HG03432 (cell line): ENCODE measurements at regions not wholly inside any gene's neighbourhood (a gene's known extent, or its start where the extent isn't known, plus 50 kb on each side); places are given as distances from the start of the nearest gene placed in this dataset.

ENCODE experiments used
- ATAC-seq: cut with Tn5 transposase; IDR thresholded peaks from one replicate; pipeline ENCODE4 v1.9.1; 2021; ENCODE audit warnings: mild to moderate bottlenecking, moderate library complexity; ENCODE audit not compliant: unreplicated experiment

DNA sequence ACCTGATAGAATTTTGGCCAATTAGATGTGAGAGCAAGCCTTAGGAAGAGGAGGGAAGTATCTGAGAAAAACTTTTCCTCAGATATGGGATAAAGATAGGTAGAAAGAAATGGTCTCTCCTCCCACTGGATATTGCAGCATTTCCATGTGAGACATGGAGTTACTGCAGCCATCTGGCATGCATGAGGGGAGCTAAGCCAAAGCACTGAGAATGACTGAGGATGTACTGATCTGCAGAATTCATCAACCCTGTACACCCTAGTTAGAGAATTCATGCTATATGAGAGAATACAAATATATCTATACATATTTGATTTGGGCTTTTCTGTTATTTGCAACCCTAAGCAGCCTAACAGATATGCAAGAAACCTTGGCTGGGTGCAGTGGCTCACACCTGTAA is 52.5 kb upstream of the RPL34 start:
- ATAC-seq: no peak

DNA sequence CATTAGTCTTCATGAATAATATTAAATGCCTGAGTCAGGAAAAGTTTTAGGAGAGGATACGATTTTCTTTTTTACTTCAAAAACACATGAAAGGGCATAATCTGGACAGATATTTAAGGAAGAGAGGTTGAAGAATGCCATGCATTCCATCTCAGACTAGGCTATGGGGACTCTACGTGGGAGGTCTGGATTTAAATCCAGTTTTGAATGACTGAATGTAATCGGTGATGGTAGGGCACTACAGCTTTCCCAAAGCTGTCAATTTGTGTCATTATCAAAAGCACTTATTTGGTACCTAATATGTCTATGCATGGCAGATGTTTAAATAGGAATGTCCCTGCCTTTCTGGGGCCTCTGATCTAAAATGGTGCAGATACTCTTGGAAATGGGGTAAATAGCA is 59.3 kb upstream of the RPL34 start:
- ATAC-seq: no peak

DNA sequence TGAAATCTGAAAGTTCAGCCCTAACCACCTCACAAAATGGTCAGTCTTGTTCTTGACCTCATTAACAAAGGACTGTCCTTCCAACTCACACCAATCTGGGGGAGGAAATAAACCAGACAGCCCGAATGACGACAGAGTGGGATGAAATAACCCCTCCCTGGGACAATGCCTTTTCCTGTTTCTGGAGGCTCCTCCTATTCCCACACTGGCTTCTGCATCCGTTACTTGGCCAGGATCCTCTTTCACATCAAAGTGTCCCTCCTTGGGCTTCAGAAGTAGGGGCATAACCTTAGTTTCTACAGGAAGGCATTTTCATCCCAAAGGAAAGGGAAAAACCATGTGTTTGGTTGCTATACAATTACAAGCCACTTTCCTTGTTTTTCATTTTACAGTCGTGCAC is 59.8 kb upstream of the RPL34 start:
- ATAC-seq: no peak

GRCh38 chr4:108559911-108560310 is 60.5 kb upstream of the RPL34 start:
- no peak for ATAC-seq

DNA sequence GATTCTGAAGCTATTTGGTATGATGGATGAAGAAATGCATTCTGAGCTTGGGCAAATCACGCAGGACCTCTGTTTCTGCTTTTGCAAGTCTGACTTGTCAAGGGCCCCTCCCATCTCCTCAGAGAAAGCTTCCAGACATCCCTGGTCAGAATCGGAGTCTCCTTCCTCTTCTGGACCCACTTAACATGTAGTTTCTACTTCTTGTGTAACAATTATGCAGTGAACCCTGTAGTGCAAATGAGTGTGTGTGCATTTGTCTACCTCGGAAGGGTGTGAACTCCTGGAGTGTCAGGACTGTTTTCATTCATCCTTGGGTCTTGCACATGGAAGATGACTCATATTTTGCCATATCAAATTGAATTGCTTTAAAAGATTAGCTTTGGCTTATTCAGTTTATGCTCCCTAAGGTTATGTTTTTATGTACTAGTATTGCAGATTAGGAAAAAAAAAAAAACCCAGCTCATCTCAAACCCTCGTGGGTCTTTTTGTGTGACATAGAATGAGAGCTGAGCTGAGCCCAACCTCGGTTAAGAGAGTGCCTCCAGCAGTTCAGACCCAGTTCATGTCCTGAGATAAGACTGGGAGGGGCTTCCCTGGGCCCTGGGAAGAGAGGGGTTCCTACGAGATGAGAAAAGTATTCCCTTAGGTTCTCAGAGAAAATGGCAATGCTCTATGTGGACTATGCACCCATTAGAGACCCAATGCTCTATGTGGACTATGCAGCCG is 61.1 kb upstream of the RPL34 start:
- ATAC-seq: no peak

DNA sequence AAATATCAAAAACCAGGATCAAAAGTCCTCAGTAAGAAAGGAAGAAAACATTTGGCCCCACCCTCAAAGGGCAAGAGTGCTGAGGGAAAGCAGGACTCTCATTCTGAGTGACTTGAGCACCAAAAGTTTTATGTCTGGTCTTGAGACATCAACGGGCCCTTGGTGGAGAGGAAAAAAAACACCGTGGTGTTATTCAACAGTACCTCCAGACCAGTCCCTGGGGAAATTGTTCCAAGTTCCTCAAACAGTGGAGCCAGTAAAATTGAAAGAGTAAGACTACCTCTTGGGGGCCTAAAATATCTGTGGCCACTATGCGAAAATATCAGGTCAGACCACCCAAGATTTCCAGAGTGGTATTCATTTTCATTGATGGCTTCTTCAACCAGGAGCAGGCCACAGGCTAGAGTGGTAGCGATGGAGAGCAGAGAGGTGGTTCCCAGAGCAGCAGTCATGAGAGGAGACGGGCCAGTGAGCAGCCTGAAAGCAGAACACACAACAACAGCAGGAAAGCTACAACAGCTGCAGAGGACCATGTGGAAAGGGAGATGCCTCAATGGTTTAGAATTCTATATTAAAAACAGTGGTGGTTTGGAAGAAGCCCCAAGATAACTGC is 63.7 kb upstream of the RPL34 start:
- peak; percentile 81 for ATAC-seq

- ATAC-seq: no peak
Measured at GRCh38 chr4:108556166-108556565, 64.2 kb upstream of the RPL34 start.

- ATAC-seq: no peak
Measured at GRCh38 chr4:108555701-108556100, 64.7 kb upstream of the RPL34 start.

DNA sequence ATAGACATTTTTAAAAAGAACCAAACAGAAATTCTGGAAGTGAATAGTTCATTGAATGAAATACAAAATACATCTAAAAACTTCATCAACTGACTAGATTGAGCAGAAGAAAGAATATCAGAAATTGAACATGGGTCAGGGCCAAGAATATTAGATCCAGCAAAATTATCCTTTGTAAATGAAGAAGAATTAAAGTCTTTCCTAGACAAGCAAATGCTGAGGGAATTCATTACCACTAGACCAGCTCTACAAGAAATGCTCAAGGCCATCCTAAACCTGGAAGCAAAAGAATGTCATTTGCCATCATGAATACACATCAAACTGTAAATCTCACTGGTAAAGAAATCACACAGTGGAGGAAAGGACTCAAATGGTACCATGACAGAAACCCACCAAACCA is 72.7 kb upstream of the RPL34 start:
- no peak for ATAC-seq

GRCh38 chr4:108546728-108547127 is 73.6 kb upstream of the RPL34 start:
- no peak for ATAC-seq

DNA sequence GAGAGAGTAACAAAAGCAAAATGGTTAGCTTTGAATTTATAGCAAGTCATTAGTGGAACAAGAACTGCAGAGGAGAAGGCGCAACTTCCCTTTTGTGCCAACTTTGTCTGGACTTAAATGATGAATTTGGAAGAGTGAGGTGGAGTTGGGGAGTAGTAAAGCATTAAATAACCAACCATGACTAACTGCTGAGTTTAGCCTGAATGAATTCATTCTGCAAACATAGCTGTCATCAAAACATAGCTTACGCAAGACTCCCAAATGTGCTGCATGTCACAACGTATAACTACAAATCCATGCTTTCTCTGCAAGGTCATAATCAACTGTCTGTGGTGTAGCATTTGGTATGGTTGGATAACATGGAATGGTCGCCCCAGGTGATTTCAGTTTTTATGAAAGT is 75.9 kb upstream of the RPL34 start:
- ATAC-seq: no peak

DNA sequence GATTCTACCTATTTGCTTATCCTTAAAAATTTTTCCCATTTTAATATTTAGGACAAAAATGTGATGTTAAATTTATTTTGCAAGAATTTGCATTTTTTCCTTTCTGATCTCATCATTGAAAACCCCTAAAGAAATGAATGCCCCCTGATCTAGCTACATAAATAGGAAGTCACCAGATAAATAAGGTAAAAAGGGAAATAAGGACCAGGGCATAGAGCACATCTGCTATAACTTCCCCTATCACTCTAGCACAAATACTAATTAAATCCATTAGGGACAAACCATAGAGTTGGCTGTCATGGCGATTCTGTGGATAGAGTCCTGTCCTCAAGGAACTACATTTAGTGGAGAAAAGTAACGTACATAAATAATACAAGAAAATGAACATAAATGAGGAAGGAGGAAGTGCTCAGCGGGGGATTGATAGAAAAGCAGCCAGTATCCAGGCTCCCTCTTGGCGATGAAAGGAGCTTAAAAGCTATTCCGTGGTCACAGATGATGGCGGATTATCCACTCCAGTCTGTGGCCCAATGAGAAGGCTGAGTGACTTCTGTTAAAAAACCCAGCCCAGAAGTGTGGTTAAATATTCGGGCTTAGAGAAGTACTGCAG is 76.9 kb upstream of the RPL34 start:
- no peak for ATAC-seq

- ATAC-seq: no peak
Measured at GRCh38 chr4:108540536-108540935, 79.8 kb upstream of the RPL34 start.

- ATAC-seq: no peak
Measured at GRCh38 chr4:108536577-108536976, 83.8 kb upstream of the RPL34 start.

DNA sequence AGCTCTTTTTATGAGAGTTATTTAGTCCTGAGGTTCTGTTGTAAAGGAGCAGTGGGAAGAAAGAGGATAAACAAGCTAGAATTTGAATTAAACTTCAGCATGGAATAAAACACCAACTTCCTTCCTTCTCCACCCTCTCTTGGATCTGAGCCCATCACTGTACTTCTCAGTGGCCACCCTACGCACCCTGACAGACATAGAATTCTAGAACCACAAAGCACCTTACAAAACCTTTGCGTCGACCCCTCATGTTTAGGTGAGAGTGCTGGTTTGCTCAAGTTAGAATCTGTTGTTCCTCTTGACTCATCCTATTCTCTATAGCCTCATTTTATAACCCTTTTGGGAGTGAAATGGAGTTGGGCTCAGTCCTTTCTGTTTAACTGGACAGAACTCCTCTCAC is 84.6 kb upstream of the RPL34 start:
- no peak for ATAC-seq

- ATAC-seq: no peak
Measured at GRCh38 chr4:108533876-108534275, 86.5 kb upstream of the RPL34 start.

DNA sequence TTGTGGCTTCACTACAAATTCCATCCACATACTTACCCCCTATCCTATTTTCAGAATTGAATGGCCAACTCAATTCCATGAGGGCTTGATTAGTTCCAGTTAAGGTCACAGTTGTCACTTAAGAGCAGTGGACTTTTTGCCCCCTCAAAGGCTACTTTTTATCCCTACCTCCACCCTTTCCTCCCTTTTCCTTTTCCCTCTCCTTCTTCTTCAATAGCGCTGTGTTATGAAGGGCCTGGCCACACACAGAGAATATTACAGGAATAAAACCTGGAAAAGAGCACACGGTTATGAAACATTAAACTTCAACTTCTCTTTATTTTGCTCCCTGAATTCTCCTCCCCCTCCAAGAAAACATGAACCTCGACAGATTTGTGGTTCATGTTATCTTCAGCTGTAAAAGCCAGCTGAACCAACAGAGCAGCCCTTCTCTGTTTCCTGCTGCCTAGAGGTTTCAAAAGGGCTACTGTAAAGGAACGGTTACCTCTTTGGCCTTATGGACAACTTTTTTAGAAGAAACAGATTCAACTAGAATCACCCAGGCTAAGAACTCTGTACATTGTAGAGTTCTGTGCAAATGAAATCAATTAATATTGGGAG is 87.0 kb upstream of the RPL34 start:
- ATAC-seq: no peak

GRCh38 chr4:108532738-108533137 is 87.6 kb upstream of the RPL34 start:
- ATAC-seq: no peak

DNA sequence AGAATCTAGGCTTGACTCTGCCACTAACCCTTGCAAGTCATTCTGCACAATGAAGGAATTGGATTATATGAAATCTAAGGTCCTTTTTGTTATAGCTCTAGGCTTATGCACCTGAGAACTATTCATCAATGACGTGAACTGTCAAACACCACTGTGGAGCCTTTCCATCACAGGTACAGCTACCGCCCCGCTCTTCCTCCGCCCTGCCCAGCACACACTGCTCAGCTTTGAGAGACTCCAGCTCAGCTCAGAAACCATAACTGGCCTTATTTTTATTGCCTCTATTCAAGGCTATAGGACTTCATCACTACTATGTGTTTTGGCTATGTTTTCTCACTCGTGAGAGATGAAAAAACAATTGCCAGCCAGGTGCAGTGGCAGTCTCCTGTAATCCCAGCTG is 88.2 kb upstream of the RPL34 start:
- no peak for ATAC-seq

GRCh38 chr4:108531461-108531860 is 88.9 kb upstream of the RPL34 start:
- ATAC-seq: no peak

DNA sequence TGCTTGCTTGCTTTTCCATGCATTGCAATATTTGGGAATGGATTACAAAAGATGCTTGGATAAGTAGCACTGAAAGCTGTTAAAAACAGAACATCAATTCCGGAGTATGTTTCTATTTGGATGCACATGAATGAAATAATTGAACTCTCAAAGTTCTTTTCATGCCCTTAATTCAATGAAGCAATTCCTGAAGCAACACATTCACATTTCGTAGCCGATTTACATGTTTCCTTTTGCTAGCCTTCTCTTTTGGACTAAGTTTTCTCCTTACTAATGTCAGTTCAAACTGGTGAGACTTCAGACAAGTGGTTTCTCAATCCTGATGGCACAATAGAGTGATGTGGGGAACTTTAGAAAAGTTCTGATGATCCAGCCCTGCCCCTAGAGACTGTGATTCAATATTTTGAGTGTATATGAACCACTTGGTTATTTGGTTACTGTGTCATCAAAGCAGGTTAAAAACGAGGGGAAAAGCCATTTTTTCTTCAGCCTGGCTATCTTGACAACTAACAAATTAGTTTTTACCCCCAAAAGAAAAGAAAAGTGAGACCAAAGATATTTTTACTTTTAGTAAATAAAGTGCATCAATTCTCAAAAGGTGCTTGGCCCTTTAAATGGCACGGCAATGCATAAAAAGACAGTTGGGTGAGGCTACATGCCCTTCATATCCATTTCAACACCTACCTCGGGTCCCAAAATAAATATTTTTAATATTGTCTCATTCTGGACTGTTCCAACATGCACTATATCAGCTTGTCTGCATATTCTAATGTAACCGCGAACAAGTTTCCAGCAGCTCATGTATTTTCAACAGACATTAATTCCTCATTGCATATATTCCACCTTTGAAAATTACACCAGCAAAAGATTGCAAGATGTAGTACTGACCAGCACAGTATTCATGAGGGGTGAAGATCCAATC is 90.1 kb upstream of the RPL34 start:
- no peak for ATAC-seq
